ENCODE measurements at regions not wholly inside any gene's neighbourhood (a gene's known extent, or its start where the extent isn't known, plus 50 kb on each side); places are given as distances from the start of the nearest gene placed in this dataset.
"Not testable (repeated sequence)": the region's sequence is repeated elsewhere in the genome, so short reads cannot be mapped to it uniquely, and the experiment has no call there.

DNA sequence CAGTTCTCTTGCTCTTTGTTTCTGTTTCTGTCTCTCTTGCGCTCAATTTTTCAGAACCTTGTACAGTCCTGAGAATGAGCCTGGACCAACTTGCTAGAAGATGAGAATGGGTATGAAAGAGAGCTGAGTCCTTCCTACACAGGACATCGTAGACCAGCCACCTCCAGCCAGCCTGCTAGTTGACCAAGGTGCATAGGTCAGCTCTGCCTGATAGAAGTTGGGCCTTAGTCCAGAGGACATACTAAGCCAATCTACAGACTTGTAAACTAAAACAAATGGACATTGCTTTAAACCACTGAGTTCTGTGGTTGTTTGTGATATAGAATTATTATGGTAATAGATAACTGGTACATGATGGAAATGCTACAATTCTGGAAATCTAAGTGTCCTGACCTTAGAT, 236.4 kb upstream of the ZFP64 start:
- 65 to 85% (median 74%) methylated on average over 2 of the region's 2 CpGs for WGBS, 5 donors
- Histone ChIP-seq H3K27me3 (no peaks in the 10 kb centered on the region), H3K27ac (no peak overlapping the region), H3K4me3 (no peak overlapping the region), H3K4me1 (no peaks in the 10 kb centered on the region), H3K9me3 (no peaks in the 10 kb centered on the region), H3K36me3 (no peaks in the 10 kb centered on the region)
- TF ChIP-seq, protein P1, sequence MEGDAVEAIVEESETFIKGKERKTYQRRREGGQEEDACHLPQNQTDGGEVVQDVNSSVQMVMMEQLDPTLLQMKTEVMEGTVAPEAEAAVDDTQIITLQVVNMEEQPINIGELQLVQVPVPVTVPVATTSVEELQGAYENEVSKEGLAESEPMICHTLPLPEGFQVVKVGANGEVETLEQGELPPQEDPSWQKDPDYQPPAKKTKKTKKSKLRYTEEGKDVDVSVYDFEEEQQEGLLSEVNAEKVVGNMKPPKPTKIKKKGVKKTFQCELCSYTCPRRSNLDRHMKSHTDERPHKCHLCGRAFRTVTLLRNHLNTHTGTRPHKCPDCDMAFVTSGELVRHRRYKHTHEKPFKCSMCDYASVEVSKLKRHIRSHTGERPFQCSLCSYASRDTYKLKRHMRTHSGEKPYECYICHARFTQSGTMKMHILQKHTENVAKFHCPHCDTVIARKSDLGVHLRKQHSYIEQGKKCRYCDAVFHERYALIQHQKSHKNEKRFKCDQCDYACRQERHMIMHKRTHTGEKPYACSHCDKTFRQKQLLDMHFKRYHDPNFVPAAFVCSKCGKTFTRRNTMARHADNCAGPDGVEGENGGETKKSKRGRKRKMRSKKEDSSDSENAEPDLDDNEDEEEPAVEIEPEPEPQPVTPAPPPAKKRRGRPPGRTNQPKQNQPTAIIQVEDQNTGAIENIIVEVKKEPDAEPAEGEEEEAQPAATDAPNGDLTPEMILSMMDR (IDR thresholded peaks at IDR 0.05), result no peak
- TF ChIP-seq POLR2AphosphoS5 (IDR thresholded peaks at IDR 0.05) (no peak), EP300 (IDR thresholded peaks at IDR 0.05) (no peak), POLR2A (IDR thresholded peaks at IDR 0.05) (no peak)
- no peak for DNase-seq
- intact Hi-C loops (cut with DNase I; ENCODE audit: low total_unique reads), result no loop called here

DNA sequence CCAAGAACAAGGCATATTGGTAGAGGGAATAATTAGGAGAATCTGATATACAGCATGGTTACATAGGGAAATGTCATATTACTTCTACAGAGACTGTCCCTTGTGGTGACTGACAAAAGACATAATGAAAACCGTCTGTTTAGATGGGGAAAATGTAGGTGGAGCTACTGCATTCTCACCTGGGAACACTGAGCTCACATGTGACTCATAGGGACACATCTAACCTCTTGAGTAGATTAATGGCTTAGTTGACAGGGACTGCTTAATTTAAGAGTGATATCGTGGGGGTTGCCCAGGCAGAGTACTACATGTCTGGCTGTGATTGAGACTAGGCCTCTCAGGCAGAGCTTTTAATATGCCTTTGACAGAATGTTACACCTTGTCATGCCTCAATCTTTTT, 235.3 kb upstream of the ZFP64 start:
- Histone ChIP-seq H3K4me3 (no peak overlapping the region), H3K9me3 (no peaks in the 10 kb centered on the region), H3K36me3 (no peaks in the 10 kb centered on the region), H3K27ac (no peak overlapping the region), H3K27me3 (no peaks in the 10 kb centered on the region), H3K4me1 (no peaks in the 10 kb centered on the region)
- intact Hi-C loops (cut with DNase I; ENCODE audit: low total_unique reads), result no loop called here
- WGBS, 5 donors, result 56 to 81% (median 62%) methylated on average over 2 of the region's 2 CpGs
- TF ChIP-seq EP300 (IDR thresholded peaks at IDR 0.05), result no peak
- no peak for TF ChIP-seq POLR2A (IDR thresholded peaks at IDR 0.05)
- TF ChIP-seq, protein P1 (IDR thresholded peaks at IDR 0.05), result no peak
- no peak for TF ChIP-seq POLR2AphosphoS5 (IDR thresholded peaks at IDR 0.05)
- DNase-seq, result no peak

DNA sequence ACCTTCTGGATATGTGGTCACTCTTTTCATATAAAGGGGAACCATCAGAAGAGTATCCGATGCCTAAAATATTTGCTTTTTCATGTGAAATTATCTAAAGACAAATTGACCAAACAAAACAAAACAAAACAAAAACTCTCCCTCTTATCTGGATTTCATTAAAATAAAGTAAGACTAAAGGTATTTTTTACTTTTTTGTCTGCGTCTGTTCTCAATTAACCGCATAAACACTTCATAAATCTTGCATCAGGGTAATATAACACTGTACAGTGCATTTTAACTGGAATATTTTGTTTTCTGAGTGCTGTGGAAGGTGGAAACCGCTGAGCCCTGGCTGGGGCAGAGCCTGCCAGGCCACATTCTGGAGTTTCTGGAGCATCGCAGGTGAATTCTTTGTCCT, 234.1 kb upstream of the ZFP64 start:
- DNase-seq, result no peak
- no peaks in the 10 kb centered on the region for H3K27me3 ChIP-seq
- no peak overlapping the region for H3K27ac ChIP-seq
- no peaks in the 10 kb centered on the region for H3K9me3 ChIP-seq
- TF ChIP-seq POLR2A (IDR thresholded peaks at IDR 0.05), result no peak
- TF ChIP-seq, protein P1 (IDR thresholded peaks at IDR 0.05), result no peak
- no peak for TF ChIP-seq POLR2AphosphoS5 (IDR thresholded peaks at IDR 0.05)
- no peak for TF ChIP-seq EP300 (IDR thresholded peaks at IDR 0.05)
- no peak overlapping the region for H3K4me3 ChIP-seq
- intact Hi-C loops (cut with DNase I; ENCODE audit: low total_unique reads), result no loop called here
- WGBS, 5 donors, result 48 to 71% (median 61%) methylated on average over 5 of the region's 5 CpGs
- no peaks in the 10 kb centered on the region for H3K4me1 ChIP-seq
- no peaks in the 10 kb centered on the region for H3K36me3 ChIP-seq

DNA sequence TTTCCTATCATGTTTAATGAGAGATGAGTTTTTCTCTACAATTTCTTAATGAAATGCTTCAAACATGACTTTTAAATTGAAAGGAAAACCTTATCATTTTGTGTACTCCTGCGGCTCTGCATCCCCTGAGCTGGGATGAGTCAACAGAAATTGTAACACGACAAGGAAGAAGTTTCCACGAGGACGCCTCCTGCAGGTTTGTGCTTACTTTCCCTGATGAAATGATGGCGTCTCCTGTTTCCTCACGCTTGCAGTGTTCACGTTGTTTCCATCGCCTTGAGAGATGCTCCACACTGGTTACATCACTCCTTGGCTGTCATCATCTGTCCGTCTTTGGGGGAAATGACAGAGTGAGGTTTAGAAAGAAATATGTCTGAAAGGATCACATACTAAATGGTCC, 233.7 kb upstream of the ZFP64 start:
- Histone ChIP-seq H3K4me3 (no peak overlapping the region), H3K27me3 (no peaks in the 10 kb centered on the region), H3K4me1 (no peaks in the 10 kb centered on the region), H3K36me3 (no peaks in the 10 kb centered on the region), H3K9me3 (no peaks in the 10 kb centered on the region), H3K27ac (no peak overlapping the region)
- TF ChIP-seq, protein P1 (IDR thresholded peaks at IDR 0.05), result no peak
- TF ChIP-seq POLR2A (IDR thresholded peaks at IDR 0.05), result no peak
- no peak for TF ChIP-seq EP300 (IDR thresholded peaks at IDR 0.05)
- no peak for TF ChIP-seq POLR2AphosphoS5 (IDR thresholded peaks at IDR 0.05)
- intact Hi-C loops (cut with DNase I; ENCODE audit: low total_unique reads), result no loop called here
- 45 to 55% (median 51%) methylated on average over 9 of the region's 9 CpGs for WGBS, 5 donors
- no peak for DNase-seq

DNA sequence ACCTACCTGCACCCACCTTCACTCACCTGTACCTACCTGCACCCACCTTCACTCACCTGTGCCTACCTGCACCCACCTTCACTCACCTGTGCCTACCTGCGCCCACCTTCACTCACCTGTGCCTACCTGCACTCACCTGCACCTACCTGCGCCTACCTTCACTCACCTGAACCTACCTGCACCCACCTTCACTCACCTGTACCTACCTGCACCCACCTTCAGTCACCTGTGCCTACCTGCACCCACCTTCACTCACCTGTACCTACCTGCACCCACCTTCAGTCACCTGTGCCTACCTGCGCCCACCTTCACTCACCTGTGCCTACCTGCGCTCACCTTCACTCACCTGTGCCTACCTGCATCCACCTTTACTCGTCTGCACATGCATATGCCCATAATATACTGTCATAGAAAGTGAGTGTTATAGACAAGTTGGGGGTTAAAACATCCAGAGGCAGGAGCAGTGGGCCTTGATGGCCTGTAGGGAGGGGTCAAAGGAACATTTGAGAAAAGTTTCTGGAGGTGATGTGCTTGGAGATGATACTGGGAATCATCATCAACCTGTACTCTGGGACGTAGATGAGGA, 232.9 kb upstream of the ZFP64 start:
- 76 to 89% (median 83%) methylated on average over 6 of the region's 6 CpGs for WGBS, 5 donors
- H3K4me1 ChIP-seq; H3K9me3 ChIP-seq; H3K27ac ChIP-seq; intact Hi-C loops (cut with DNase I; ENCODE audit: low total_unique reads); DNase-seq; H3K27me3 ChIP-seq; H3K36me3 ChIP-seq; H3K4me3 ChIP-seq: not testable (repeated sequence)

DNA sequence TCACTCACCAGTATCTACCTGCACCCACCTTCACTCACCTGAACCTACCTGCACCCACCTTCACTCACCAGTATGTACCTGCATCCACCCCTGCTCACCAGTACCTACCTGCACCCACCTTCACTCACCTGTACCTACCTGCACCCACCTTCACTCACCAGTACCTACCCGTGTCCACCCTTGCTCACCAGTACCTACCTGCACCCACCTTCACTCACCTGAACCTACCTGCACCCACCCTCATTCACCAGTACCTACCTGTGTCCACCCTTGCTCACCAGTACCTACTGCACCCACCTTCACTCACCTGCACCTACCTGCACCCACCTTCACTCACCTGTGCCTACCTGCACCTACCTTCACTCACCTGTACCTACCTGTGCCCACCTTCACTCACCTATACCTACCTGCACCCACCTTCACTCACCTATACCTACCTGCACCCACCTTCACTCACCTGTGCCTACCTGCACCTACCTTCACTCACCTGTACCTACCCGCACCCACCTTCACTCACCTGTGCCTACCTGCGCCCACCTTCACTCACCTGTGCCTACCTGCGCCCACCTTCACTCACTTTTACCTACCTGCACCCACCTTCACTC, 232.1 kb upstream of the ZFP64 start:
- 68 to 85% (median 73%) methylated on average over 4 of the region's 4 CpGs for WGBS, 5 donors
- H3K4me3 ChIP-seq; H3K27ac ChIP-seq; intact Hi-C loops (cut with DNase I; ENCODE audit: low total_unique reads); H3K27me3 ChIP-seq; H3K4me1 ChIP-seq; H3K36me3 ChIP-seq; DNase-seq: not testable (repeated sequence)
- peaks cover 0 to 13% (median 7%) of the 10 kb centered on the region in 4 donors for H3K9me3 ChIP-seq
